Germinal center (tissue), 1 donor: ENCODE measurements at regions not wholly inside any gene's neighbourhood (a gene's known extent, or its start where the extent isn't known, plus 50 kb on each side); places are given as distances from the start of the nearest gene placed in this dataset.

ENCODE experiments used
- DNase-seq: peaks from one replicate; pipeline ENCODE4 v3.0.0; 2012; ENCODE audit warnings: mixed read lengths, low spot score

DNA sequence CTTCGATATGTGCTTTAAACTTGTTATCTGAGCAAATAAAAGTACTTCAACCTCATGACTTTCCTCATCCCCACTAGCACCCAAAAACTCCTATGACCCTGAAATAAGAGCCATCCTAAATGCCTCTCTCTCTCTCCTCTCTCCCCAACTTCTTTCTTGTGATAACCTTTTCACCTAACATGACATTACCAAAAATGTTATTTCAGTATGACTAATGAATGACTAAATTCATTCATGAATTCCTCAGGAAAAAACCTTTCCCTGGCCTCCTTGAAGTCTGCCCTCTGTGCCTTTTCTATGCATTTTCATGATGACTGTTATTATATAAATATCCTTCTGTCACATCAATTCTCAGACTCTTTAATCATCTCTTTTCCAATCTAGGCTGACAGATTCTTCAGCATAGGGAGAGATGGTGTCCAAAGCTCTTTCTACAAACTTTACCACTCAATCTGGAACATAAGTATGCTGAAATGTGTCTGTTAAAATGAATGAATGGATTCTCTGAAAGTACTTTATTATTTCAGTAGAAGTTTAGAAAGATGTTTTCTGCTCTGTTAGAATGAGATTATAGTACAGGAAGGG is 114.3 kb upstream of the GGTLC1 start:
- no peak for DNase-seq

DNA sequence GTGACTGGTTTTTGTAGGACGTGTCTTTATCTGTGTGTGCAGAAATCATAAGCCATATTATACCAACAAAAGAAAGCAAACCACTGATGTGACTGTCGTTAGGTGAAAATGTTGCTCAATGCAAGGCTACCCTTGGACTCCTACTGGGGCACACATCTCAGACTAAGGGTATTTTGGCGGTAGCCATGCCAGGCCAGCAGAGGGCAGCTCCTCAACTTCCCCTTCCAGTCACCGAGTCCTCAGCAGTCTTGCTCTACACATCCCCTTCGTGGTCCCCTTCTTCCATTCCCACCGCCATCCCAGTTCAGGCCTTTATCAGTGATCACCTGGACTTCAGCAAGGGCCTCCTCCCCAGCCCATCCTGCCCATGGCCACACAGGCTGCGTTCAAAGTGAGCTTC is 113.7 kb upstream of the GGTLC1 start:
- no peak for DNase-seq

DNA sequence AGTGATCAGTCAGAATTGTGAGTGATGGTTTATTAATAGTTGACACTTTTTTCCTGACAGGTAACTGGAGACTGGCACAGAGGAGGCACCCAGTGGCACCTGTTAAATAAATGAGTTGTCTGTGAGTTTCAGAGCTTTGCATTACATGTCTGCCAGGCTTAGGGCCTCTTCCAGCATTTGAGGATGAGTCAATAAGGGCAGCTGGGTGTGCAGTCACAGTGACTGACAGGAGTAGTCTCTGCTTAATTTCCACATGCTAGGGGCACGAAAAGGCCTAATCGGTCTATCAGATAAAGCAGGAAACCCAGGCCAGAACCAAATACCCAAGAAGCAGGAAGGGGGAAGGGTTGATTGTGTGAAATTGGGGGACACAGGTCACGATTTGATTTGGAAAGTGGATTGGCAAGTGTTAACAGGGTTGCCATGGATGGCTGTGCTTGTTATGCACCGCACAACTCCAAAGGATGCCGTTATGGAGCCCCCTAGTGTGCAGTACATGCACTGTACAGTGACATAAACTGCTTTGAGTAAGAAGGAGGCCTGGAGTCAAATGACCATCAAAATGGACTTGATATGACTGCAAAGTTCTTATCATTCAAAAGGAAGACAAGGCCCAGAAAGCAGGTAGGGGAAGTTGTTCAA is 111.9 kb upstream of the GGTLC1 start:
- peak; percentile 15 for DNase-seq

DNA sequence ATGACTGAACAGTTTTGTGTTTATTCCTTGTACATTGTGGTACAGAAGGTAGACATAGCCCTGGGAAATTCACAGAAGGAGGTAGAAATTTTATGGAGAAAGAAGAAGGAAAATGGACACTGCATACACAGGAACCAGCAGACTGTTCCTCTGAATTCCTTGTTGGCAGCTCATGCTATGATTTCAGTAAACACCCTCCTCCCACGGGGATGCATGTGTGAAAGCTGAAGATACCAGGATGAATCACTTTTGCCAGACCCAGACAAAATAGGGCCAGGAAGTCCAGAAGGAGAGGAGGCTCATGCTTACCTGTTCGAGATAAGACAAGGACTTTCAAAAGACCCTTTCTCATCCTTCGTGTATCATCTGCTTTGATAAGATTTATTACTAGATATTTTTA is 110.3 kb upstream of the GGTLC1 start:
- no peak for DNase-seq

DNA sequence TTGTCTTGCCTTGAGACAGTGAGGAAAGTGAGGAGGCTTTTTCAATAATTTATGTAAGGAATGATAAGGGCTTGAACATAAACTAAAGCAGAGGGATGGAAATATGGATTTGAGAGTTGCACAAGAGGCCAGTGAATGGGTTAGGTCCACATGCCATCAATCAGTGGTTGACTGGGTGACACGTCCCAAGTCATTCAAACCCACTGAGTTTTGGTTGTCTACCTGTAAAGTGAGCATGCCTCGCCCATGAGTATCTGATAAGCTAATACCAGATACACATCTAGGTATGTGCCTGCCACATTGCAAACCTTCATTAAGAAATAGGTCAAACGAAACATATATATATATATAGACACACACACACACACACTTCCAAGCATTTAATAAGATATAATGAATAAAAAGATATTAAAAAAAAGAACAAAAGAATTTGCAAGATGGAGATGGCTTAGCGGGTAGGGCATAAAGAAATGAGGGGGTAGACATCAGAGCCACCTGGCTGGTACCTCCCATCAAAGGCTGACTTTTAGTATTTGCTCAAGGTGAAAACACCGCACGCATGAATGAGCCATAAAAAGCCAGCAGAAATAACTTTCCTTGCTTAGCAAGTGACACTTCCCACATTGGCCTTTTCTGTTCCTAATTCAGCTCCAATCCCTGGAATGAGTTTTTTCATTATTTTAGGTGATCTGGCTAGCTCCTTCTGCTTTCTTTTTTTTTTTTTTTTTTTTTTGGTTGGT is 109.1 kb upstream of the GGTLC1 start:
- DNase-seq: no peak

DNA sequence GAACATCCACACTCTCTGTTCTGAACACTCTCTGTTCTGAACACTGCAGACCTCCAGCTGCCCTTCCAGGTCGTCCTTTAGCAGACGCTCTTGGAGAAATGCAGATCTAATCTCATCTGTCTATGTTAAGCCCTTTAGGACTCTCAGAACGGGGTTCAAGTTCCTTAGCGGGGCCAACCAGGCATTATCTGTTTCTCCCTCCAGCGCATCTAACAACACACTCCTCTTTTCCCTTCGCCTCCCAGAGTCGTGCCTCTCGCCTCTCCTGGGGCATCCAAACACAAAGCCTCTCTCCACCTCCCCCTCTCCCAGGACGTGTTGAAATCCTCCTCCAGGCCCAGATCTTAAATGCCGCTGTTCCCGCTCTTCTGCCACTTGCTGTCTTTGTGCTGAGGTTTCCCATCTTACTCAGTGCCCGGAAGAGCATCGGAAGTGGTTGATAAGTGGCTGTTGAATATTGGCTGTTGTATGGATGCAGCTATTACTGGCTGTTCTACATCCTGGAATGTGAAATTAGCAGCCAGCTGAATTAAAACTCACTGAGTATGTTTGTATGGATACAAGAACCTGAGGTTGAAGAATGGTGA is 108.4 kb upstream of the GGTLC1 start:
- DNase-seq: no peak

DNA sequence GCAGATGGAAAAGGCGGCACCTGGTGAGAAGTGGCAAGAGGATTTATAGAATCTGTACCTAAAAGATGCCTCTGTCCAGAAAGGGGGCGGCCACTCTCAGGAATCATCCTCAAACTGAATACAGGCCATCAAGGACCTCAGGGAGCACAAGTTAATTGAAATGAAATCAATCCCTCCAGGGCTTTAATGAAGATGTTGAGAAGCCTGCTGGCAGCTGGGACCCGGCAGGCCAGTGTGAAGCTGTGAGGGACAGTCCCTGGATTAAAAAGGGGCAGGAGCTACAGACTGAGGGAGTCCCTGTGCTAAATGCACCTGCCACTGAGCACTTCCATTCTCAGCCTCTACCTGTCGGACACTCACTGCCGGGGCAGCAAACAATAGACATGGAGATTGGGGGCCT is 107.7 kb upstream of the GGTLC1 start:
- no peak for DNase-seq

DNA sequence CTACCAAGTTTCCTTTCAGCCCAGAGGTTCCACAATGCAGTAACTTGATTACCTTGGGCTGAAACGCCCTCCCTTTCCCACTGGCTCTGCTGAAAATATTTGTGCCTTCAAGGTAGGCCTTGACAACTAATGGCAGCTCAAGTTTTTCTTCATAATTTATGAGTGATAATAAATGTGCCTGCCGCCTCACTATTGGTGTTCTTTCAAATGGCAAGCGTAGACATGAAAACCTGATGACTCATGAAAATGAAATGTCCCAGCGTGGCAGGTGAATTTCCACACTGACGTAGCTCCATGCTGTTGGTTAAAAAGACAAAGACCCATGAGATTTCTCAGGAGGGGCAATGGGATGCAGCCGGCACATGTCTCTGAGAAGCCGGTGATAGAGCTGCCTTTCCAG is 107.2 kb upstream of the GGTLC1 start:
- no peak for DNase-seq

DNA sequence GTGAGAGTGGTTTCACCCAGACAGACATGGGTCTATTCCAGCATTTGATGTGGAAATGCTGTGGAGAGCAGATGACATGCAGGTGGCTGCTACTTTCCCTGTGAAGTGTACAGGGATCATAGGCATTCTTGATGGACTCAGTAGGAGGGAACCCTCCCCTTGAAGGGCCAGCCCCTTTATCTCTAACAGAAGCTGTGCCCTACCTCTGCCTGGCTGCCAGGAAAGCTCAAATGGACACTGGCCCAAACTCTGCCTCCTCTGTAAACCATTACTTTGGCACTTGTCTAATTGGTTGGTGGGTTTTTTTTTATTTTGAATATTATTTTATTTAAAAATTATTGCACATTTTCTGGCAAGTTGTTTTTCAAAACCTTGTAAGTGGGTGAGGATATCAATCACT is 106.7 kb upstream of the GGTLC1 start:
- DNase-seq: no peak

DNA sequence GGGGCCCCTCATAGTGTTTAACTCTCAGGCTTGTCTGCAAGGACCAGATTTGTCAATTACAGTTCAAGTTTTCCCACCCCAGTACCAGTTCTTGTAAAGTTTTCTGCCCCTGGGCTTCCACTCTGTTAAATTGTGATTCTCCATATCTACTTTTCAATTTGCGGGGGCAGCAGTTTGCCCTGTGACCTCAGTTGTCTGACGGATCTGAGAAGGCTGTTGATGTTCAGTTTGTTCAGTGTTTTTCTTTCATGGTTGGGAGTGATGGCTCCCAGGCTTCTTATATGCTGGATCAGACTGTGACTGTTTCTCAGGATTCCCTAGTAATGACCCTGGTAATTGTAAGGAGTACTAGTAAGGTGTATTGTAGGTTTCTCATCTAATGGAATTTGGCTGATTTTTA is 101.0 kb upstream of the GGTLC1 start:
- no peak for DNase-seq

DNA sequence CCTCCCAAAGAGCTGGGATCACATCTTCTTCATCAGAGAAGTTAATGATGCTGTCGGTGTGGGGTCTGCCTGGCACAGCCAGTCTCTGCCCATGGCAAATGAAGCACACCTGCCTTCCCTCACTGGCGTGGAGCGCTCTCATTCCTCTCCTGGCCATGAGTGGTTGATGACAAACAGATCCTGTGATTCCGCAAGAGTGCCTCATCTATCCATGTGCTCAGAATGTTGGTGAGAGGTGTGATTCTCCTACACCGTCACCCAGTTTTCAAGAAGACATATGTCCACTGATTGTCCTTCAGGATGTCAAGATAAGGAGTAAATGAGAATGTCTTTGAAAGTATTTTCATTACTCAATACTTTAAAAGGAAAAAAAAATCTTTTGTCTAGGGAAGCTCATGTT is 97.5 kb upstream of the GGTLC1 start:
- DNase-seq: no peak

DNA sequence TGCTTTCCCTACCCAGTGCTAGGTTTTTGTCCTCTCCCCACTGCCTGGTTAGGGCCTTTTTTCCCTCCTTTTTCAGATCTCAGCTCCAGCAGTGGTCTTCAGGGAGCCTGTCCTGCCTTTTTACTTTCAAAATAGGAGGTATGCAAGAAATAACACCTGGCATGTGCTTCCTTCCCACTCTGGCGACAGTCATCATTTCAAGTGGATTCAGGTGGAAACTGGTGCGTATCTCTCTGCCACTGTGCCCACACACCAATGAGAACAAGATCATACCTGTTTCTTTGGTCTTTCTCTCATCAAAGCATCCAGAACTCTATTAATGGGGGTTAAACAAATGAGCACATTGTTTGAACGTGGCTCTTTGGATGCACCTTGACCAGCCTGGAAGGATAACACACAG is 95.7 kb upstream of the GGTLC1 start:
- no peak for DNase-seq

DNA sequence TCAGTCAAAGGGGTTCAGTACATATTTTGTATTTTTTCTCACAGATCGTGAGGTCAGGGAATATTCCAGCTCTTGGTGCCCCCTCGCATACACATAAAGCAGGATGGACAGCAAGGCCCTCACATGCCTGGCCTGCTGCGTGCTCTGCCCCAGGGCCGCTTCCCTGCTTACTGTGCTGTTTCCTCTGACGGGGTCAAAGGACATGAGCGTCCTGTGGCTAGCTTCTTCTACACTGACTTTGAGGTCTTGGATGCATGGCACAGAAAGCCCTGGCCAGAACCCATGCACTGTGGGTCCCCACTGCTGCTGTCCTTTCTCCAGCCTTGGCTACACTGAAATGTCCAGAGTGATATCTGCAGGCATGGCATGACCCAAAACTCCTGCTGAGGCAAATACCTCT is 92.5 kb upstream of the GGTLC1 start:
- no peak for DNase-seq

DNA sequence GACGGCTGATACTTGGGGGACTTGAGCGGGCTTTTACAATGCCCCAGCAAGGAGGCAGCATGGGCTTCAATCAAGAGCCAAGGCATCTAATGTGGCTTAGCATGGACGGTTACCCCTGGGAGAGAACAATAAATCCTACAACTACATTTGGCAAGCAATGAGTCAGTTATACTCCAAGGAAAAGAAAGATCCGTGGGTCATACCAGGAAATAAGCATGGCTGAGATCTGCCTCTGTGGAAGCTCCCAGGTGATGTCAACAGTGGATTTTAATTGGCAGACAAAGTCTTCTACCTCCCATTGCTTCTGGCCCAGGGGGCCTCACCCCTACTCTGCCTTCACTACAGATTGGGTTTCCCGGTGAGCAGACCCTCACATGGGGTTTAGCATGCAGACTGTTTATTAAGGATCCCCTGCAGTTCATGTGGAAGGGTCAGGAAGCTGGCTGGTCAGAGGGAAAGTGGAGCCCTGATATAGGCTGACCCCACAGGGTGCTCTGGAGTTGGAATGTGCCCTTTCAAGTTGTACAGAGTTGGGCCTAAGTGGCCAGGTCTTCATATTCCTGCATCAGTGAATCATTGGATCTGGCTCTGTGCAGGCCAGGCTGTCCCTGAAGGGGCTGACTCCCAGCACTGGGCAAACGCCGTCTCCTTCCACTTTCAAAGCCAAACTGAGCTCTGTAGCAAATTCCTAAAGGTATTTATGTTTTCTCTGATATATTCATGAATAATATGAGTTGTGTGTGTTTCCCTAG is 91.3 kb upstream of the GGTLC1 start:
- no peak for DNase-seq

DNA sequence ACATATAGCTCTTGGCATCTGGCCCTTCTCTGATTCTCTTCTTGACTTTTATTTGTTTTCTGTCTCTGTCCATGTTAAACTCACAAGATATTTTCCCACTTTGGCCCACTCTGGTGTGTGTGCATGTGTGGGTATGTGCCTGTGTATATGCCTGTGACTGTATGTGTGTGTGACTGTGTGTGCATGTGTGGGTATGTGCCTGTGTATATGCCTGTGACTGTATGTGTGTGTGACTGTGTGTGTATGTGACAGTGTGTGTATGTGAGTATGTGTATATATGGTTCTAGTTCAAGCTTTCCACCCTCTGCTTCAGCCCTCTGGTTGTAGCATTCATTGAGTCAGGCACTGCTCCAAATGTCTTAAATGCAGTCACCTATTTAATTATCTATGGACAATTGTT is 88.6 kb upstream of the GGTLC1 start:
- DNase-seq: no peak

DNA sequence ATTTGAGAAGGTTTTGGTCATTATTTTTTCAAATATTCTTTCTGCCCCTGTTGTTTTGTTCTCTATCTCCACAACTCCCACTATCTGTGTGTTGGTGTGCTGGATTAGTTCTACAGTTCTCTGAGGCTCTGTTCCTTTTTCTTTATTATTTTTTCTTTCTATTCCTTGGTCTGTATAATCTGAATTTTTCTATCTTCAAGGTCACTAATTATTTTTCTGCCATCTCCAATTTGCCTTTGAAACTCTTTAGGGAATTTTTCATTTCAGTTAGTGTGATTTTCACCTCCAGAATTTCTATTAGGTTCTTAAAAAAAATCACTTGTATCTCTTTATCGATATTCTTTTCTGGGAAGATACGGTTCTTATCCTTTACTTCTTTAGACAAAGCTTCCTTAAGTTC is 82.1 kb upstream of the GGTLC1 start:
- no peak for DNase-seq

DNA sequence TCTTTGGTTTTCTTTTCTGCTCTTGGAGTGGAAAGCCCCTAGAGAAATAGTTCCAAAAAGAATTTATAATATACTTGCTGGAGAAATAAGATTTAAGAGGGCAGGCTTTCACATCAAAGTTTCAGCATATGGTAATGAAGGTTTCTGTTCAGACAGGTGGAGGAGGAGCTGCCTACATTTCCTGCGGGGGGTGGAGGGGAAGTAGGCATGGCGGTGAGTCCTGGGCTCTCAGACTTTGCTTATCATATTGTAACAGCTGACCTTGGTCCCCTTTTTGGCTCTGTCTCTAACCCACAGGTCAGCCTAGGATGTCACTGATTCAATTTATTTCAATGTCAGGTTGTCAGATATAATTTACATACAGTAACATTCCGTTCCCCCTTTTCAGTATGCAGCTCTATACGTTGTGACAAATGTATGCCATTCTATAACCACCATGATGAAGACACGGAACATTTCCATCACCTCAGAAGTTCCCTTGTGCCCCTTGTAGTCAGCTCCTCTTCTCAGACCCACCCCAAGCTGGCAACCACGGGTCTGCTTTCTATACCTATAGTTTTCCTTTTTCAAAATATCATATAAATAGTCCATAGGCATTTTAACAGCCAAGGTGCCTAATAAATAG is 77.6 kb upstream of the GGTLC1 start:
- DNase-seq: no peak

DNA sequence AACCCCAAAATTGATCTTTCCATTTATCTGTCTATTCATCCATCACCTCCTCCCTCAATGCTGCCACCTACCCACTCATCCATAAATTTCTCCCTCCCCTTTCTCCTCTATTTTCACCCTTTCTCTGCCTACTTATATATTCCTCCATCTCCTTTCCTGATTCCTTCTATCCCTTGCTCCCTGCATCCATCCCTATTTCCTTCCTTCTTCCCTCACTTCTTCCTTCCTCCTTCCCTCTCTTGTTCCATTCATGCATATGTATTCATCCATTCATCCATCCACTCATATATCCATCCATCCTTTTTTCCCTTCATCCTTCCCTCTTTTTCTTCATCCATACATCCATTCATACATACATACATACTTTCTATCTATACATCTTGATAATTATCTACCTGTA is 76.3 kb upstream of the GGTLC1 start:
- no peak for DNase-seq

DNA sequence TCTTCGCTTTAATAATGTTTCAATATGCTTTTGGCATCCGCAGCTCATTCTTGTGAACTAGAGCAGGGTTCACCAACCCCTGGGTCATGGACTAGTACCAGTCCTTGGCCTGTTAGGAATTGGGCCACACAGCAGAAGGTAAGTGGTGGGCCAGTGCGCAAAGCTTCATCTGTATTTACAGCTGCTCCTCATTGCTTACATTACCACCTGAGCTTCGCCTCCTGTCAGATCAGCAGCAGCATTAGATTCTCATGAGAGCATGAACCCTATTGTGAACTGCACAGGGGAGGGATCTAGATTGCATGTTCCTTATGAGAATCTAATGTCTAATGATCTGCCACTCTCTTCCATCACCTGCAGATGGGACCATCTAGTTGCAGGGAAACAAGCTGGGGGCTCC is 75.5 kb upstream of the GGTLC1 start:
- DNase-seq: no peak

DNA sequence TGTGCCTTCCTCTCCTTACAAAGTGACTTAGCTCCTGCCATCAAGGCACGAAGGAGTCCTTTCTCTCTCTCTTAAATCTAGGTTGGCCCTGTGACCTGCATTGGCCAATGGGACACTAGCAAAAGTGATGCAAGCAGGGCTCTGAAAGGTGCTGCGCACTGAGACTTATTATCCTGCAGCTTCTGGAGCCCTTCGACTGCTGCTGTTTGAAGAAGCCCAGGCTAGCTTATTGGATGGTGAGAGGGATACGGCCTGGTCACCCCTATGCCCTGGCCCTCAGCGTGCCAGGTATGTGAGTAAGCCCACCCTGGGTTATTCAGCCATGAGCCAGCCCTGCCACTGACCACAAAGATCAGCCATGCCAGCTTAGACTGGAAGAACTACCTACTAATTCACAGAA is 74.5 kb upstream of the GGTLC1 start:
- no peak for DNase-seq

DNA sequence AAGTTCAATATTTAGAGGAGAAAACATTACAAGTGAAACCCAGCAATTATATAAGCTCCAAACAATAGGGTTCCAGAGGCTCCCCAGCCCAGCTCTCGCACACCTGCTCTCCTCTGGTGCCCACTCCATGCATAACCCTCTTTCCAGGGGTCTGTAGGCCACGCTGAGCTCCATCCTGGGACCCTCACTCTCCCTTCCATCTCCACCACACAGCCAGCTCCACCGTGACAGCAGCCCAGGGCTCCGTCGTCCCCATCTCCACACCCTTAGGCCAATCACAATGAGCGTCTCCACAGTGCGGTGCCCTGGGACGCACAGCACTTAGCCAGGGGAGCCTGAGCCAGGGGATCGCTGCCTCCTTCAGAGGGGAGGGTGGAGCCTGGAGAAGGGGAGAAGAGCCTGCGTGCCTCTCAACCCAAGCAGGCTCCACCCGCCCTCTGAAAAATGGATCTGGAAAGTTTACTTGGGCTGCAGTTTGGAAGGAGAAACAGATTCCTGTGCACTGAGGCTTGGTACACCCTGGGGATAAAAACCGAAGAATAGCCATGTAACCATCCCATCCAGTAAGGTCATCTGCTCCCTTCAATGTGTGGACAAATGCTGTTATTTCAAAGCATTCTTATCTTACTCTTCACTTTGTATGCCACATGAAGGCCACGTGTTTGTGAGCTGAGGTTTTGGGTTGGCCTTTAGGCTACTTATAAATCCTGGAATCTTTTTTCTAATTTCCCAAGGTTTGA is 72.4 kb upstream of the GGTLC1 start:
- DNase-seq: no peak

DNA sequence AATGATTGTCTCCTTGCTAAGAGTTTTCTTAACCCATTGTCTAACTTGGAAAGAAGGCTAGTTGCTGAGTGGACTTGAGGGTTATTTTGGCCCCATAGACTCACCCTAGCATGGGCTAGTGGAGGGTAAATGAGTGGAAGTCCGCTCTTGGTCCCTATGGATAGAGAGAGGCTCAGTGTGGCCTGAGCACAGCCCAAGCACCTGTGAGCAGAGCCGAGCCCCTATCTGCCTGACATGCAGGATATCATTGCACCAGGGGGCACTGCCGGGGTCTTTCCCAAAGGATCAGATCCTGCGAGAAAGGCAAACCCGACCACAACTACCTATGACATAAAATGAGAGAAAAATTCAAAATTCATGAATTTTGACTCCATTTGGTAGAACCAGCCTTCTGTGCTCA is 70.6 kb upstream of the GGTLC1 start:
- no peak for DNase-seq
